NCI-H510A treated with DMSO at 0.1 percent for 48 hours (cell line): ENCODE measurements at regions not wholly inside any gene's neighbourhood (a gene's known extent, or its start where the extent isn't known, plus 50 kb on each side); places are given as distances from the start of the nearest gene placed in this dataset.

Source experiments
- DNase-seq: peaks from one replicate; lab custom pipeline; 2025; lab: John Stamatoyannopoulos, UW

DNA sequence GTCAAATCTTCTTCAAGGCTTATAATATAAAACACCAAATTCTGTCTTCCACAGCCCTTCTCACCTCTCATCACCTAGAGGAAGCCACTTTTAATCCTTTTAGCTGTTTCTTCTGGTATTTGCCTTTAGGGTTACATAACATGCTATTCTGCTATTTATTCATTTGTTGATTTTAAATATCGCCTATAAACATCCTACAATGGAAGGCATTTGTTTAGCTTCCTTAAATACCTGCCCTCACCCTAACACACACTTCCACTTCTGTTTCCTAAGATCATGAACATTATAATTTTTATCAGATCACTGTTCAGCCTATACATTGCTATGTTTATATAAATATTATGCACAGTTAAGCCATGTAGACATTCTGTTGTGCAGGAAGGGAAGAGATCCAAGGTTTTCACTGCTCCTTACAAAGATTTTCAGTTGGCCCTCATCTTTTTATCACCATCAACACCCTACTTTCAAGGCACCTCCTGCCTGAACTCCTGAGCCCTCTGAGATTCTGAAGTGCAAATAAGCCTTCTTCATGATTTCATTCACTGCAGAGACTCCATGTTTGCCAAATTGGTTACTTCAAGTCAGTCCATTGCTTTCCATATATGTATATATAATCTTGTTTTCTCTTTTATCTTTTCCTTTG lies 356.9 kb upstream of the ACTBL2 start:
- DNase-seq: no peak

DNA sequence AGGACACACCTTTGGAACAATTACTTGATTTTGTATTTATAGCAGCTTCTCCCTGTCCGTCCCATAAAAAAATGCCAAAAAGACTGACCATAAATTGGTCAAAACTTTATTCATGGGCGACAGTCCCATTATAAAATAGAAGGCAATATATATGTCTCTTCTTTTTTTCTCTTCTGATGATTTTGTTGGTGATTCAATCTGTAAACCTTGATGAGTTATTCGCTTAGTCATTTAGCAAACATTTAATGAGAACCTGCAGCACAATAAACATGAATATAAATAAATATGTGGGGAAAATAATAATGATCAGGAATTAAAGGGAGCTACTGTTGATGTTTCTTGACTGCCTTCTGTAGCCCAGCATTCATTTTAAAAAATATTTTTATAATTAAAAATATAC lies 356.4 kb upstream of the ACTBL2 start:
- DNase-seq: no peak

DNA sequence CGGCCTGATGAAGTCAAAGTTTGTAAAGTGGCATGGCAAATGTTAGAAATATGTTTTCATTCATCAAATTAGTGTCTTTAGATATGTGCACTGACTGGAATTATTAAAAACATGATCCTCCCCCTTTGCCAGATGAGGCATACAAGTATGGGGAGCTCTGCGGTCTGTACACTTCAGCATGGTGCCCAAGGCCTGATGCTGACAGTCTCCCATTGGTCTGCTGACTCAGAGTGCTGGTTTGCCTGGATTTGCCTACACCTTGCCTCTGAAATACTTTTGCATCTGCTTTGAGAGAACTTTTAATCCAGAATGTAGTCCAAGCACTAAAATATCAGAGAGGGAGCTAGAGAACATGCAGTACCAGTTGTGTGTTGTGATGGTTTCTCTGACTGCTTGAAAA lies 354.3 kb upstream of the ACTBL2 start:
- no peak for DNase-seq

DNA sequence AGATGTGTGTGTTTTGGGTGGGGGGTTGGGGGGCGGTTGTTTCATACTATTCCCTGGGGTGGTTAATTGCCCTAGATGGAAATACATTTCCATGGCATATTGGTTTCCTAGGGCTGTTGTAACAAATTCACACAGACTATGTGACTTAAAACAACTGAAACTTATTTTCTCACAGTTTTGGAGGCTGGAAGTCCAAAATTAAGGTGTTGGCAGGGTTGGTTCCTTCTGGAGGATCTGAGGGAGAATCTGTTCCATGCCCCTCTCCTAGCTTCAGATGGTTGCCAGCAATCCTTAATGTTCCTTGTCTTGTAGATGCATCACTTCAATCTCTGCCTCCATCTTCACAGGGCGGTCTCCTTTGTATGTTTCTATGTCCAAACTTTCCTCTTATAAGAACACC lies 353.7 kb upstream of the ACTBL2 start:
- no peak for DNase-seq

GRCh38 chr5:57834829-57835608 lies 352.4 kb upstream of the ACTBL2 start:
- peak; percentile 20 for DNase-seq

DNA sequence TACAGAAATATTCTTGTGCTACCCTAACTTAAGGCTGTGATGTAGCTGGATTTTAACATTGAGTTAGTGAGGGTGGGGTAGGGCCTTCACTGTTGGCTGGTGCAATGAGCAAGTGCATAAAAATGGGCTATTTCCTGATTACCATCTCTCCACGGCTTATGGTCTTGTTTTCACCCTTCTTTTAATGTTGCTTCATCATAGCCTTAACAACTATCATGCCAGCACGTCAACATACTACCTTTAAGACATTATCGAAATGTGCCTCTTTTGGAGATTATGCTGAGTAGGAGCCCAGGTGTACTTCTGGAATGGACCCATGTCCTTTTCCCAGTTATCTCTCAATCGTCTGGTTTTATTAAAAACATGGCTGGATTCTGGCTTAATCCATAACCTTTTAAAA lies 350.9 kb upstream of the ACTBL2 start:
- DNase-seq: no peak

- DNase-seq: no peak
Observed at GRCh38 chr5:57832875-57833274, 350.3 kb upstream of the ACTBL2 start.

GRCh38 chr5:57831932-57832331 lies 349.3 kb upstream of the ACTBL2 start:
- DNase-seq: no peak

DNA sequence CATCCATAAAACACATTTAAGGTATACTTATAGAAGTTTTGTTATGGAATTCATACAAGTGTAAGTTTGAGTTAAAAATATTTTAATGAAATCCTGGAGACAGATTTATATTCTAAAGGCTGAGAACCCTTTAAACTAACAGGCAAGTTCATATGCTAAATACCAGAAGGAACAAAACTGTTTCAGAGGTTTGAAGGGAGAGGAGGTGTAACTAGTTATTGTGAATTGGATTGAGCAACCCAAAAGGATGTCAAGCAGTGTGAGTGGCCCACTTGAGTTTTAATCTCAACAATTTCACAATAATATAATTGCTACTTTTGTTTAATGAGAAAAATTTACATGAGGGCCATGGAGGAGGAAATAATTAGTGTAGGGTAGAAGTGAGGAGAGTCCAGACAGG lies 348.5 kb upstream of the ACTBL2 start:
- DNase-seq: no peak

- DNase-seq: no peak
Observed at GRCh38 chr5:57828221-57828620, 345.6 kb upstream of the ACTBL2 start.

- DNase-seq: no peak
Observed at GRCh38 chr5:57825031-57825686, 342.5 kb upstream of the ACTBL2 start.

- DNase-seq: no peak
Observed at GRCh38 chr5:57824623-57825022, 342.0 kb upstream of the ACTBL2 start.

DNA sequence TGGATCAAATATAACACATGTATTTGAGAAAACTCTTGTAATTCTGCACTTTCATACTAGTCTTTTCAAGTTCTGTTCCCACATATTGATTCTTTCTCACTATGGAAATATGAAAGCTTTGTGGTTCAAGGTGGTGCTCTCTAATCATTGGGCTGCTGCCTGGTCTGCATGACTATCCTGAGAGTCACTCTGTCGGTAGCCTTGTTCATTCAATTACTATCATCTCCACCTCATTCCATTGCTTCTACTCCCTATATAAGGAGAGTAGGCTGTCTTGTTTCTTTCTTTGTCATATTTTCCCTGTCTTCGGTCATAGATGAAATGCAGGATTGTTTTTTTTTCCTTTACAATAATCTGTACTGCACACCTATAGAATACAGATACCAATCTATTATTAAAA lies 341.4 kb upstream of the ACTBL2 start:
- DNase-seq: no peak

DNA sequence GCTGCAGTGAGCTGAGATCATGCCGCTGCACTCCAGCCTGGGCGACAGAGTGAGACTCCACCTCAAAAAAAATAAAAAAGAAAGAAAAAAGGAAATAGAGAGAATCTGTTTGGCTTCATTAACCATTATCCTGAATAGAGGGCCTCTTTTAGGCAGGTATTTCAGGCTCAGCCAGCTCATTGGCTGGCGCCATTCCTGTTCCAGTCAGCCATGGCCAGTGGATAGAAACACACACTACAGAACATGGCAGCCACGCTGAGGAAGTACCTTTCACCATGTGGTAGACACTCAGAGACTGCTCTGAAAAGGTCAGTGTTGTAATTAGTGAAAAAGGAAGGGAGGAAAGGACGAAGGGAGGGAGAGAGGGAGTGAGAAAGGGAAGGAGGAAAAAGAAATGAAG lies 340.0 kb upstream of the ACTBL2 start:
- no peak for DNase-seq

GRCh38 chr5:57818397-57818796 lies 335.8 kb upstream of the ACTBL2 start:
- DNase-seq: no peak

GRCh38 chr5:57817924-57818323 lies 335.3 kb upstream of the ACTBL2 start:
- DNase-seq: no peak

- no peak for DNase-seq
Observed at GRCh38 chr5:57817001-57817453, 334.4 kb upstream of the ACTBL2 start.

GRCh38 chr5:57816108-57816507 lies 333.5 kb upstream of the ACTBL2 start:
- no peak for DNase-seq

GRCh38 chr5:57805732-57806131 lies 323.1 kb upstream of the ACTBL2 start:
- DNase-seq: no peak

GRCh38 chr5:57805170-57805569 lies 322.6 kb upstream of the ACTBL2 start:
- no peak for DNase-seq

- no peak for DNase-seq
Observed at GRCh38 chr5:57804505-57804904, 321.9 kb upstream of the ACTBL2 start.

DNA sequence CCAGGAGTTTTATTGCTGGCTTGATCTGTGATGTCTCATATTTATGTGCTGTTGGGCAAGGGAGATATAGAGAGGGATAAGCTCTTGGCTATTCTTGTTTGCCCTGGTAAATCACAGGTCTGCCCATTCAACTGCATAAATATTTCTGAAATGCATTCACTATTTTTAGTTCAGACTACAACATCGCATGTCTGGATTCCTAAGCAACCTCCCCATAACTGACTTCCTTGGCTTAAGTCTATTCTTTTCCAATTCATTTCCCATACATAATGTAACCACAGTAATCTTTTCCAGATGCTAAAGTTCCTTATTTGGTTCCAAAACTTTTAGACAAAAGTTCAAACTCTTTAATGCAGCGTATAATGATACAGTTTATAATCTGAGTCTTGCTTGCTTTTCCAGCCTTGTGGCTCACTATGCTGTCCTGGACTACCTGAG lies 321.4 kb upstream of the ACTBL2 start:
- DNase-seq: no peak

GRCh38 chr5:57802131-57802530 lies 319.5 kb upstream of the ACTBL2 start:
- DNase-seq: no peak
